GM19324 (cell line): ENCODE measurements at regions not wholly inside any gene's neighbourhood (a gene's known extent, or its start where the extent isn't known, plus 50 kb on each side); places are given as distances from the start of the nearest gene placed in this dataset.

Experiments
- ATAC-seq: cut with Tn5 transposase; IDR thresholded peaks from one replicate; pipeline ENCODE4 v1.9.1; 2021; ENCODE audit warnings: mild to moderate bottlenecking, moderate library complexity; ENCODE audit not compliant: unreplicated experiment, low FRiP score

DNA sequence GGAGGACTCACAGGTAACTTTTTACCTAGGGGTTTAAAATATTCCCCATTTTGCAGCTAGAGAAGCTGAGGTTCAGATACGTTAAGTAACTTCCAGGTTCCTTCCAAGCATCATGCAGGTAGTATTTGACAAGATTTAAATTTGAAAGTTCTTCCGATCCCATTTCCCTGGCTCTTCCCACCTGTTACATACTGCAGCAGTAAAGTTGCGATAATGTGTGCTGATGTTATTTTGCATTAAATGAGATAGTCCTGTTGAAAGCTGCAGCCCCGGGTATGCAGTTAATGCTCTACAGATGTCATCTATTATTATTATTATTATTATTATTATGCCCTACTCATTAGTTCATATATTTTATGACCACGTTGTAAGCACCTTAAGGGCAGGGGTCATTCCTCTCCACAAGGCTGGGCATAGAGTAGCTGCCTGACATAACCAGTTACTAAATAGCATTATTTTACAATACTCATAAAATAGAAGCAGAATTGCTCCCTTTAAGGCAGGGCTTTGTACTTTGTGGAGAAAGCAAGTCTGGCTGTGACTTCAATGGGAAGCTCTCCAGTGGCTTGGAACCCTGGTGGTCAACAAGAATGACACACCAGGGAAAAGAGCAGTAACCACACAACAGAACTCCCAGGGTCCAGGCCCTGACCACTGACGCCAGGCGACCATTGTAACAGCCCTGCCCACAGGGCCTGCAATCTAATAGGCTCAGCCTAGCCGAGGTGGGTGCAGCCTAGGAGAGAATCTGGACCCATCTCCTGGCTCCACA, 90.8 kb upstream of the CALM2 start:
- ATAC-seq = no peak

DNA sequence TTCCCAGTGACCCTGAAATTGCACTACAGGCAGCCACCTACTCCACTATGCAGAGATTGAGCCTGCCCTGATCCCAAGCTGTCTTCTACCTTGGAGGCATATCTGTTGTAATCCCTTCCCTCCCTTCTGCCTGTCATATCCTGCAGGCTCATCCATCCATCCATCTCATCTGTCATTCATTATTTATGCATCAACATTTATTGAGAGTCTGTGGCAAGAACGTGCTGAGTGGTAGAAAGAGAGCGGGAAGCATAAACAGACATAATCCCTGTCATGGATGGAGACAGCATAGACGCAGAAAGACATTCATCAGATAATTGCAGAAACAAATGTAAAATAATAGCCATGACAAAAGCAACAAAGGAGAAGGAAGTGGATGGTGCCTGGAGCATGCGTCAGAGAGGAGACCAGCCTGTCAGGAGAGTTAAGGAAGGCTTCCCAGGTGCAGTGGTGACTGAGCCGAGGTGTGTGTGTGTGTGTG, 89.5 kb upstream of the CALM2 start:
- no peak for ATAC-seq

DNA sequence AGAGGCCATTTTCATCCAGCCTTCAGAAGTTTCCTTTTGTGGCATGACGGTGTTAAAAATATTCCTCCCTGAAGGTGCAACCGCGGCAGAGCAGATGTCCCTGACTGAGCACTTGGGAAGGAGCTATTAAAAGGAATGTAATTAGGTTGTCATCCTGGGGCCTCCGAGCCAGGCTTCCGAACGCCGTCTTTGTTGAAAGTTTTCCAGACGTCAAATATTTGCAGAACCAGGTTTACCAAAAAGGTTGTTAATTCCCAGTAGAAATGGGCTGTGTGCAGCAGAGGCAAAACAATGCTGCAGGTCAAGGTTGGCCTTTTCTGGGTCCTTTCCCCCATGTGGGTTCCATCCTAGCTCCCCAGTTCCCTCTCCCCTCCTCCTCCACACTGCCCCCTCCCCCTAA, 88.8 kb upstream of the CALM2 start:
- ATAC-seq = no peak

DNA sequence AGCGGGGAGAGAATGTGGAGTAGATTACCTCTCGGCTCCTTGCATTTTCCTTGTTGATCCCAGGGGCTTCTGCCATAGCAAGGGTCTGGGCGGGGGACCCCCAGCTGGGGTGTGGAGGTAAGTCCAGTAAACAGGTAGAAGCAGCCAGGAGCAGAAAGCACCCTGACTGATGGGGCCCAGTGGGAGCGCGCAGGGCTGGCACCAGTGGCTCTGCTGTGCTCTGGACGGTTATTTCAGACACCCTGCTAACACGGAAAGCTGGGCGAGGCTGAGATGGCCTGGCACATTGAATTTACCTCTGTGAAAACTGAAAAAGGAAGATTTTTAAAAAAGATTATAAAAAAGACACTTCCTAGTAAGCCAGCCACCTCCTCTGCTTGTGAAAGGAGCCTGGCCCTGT, 88.4 kb upstream of the CALM2 start:
- no peak for ATAC-seq

DNA sequence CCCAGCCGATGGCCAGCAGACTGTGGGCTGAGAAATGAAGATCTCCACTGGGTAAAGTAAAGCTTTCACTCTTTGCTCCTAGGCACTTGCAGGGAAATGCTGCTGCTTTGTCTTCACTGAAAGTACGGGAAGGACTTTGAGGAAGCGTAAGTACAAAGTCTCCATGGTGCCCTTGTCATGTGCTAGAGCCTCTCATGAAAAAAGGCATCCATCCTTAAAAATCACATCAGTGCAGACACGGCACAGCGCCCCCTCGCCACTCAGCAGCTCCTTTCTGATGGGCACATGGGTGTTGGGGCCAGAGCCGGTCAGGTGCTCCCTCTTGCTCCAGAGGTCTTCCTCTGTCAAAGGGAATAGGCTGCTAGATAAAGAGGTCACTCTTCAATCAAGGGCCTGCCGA, 87.8 kb upstream of the CALM2 start:
- no peak for ATAC-seq

- ATAC-seq = no peak
Observed at GRCh38 chr2:47262657-47263056, 86.3 kb upstream of the CALM2 start.

GRCh38 chr2:47260971-47261370, 84.7 kb upstream of the CALM2 start:
- no peak for ATAC-seq

DNA sequence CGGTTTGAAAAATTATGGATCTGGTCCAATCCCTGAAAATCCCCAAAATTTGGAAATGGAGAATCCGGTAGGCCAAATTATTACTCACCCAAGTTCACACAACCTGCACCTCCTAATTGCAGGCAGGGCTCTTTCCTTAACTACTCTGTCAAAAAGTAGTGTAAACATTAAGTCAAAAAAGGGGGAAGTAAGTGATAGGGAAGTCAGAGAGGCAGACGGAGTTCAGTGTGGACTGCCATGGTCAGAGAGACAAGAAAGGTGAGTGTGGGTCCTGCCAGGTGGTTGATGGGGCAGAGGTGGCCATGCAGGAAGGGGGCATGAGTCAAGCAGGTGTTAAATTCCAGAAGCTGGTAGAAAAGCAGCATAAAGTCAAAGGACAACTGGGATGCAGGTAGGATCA, 83.5 kb upstream of the CALM2 start:
- ATAC-seq = no peak

- ATAC-seq = no peak
Observed at GRCh38 chr2:47257946-47258348, 81.6 kb upstream of the CALM2 start.

DNA sequence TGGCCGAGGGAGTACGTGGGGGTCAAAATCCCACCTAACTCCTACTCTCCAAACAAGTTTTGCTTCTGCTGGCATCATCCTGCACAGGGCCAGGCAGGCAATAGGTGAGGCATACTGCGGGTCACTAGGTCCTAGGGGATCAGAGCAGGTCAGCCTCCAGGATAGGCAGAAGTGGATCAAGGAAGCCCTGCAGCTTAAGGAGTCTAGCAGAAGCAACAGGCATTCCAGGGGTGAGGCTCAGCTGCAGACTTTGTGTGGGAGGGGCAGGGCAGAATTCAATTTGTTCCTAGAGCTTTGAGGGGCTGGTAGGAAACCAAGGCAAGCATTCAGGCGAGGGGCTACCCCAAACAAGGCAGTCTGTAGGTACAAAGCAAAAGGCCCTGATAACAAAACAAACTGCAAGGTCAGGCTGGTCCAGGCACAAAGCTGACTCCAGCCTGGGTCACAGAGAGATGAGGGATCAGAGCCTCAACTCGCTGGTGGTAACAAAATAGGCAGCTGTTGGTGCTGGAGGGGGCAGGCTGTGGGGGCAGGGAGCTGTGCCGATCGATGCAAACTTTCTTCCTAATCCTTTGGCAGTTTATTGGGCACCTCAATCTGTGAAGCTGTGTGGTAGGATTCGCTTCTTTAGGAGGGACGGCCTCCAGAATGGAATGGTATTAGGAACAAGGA, 80.2 kb upstream of the CALM2 start:
- no peak for ATAC-seq

- ATAC-seq = no peak
Observed at GRCh38 chr2:47255794-47256193, 79.5 kb upstream of the CALM2 start.

DNA sequence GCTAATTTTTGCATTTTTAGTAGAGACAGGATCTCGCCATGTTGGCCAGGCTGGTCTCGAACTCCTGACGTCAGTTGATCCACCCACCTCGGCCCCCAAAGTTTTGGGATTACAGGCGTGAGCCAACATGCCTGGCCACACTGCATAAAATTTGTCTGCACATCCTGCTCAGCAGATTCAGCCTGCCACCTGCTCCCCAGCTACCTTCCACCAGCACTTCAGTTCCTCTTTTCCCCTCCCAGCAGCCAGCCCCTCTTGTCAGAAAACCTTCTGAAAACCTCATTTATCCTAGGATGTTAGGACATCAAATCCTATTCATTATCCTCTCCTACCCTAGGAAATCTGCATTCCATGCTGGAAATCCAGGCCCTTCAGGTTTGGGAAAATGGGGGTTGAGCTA, 78.2 kb upstream of the CALM2 start:
- ATAC-seq = no peak

- ATAC-seq = no peak
Observed at GRCh38 chr2:47253447-47253846, 77.1 kb upstream of the CALM2 start.

- ATAC-seq = no peak
Observed at GRCh38 chr2:47251404-47251675, 75.0 kb upstream of the CALM2 start.

GRCh38 chr2:47250586-47251403, 74.5 kb upstream of the CALM2 start:
- ATAC-seq = no peak

DNA sequence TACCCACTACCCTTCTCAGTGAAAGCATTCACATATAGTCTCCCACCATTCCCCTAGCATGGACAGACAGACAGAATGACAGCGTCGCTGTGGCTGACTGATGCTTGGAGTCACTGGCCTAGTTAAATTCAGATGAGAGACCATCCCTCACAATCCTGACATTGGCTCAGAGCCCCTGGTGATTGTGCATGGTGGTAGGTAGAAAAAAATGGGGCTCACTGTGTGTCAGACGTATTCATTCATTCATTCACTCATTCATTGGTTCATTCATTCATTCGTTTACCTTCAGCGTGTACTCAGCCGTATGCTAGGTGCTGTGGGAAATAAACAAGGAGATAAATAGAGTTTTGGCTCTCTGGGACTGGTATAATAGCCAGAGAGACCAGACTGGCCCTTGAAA, 73.6 kb upstream of the CALM2 start:
- ATAC-seq = no peak

DNA sequence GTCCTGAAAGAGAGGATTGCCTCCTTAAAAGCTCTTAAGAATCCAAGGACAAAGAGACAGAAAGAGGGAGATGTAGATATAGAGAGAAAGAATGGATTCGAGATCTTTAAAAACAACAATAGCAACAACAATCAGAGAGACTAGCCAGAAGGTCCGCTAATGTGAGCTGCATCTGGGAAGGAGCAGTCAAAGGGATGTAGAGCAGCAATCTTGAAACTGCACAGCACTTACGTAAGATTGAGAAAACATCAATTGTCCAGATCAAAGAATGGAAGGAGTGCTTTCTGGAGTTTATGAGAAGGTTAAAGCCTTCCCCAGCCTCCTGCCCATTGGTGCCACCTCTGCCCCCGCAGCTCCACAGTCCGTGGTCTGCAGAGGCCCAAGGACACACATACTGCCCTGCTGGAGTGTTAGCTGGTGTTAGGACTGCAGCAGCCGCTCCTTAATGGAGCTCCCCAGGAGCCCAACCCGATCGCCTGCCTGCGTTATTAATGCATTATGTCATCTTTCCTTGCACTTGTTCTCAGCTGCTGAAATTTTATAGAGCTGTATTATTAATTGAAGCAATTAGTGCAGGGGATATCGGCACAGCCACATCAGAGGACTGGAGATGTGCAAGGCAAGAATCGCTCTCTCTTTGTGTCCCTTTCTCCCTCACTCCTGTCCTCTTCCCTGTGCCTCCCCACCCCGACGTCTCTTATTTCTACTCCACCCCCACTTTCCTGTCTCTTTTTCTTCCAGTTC, 73.0 kb upstream of the CALM2 start:
- no peak for ATAC-seq

- ATAC-seq = no peak
Observed at GRCh38 chr2:47243596-47244323, 67.4 kb upstream of the CALM2 start.

GRCh38 chr2:47241715-47242114, 65.4 kb upstream of the CALM2 start:
- ATAC-seq = no peak
